Activated CD4-positive, alpha-beta T cell treated with anti-CD3 and anti-CD28 coated beads, Interleukin-2, amount 50 U/mL, for 16 hours (primary cell): ENCODE measurements at regions not wholly inside any gene's neighbourhood (a gene's known extent, or its start where the extent isn't known, plus 50 kb on each side); places are given as distances from the start of the nearest gene placed in this dataset.

ENCODE experiments used
- DNase-seq: peaks from one replicate; pipeline ENCODE4 v3.0.0-alpha.2; 2020

- DNase-seq = no peak
These were observed 96.2 kb downstream of the EMX2 start for GRCh38 chr10:117638664-117639200.

- DNase-seq = no peak
These were observed 97.9 kb downstream of the EMX2 start for GRCh38 chr10:117640406-117640805.

- no peak for DNase-seq
These were observed 104.2 kb downstream of the EMX2 start for GRCh38 chr10:117646718-117647117.

GRCh38 chr10:117647306-117647705 is 104.8 kb downstream of the EMX2 start:
- no peak for DNase-seq

- DNase-seq = no peak
These were observed 108.6 kb downstream of the EMX2 start for GRCh38 chr10:117651121-117651520.

GRCh38 chr10:117652228-117653169 is 110.0 kb downstream of the EMX2 start:
- peak; percentile 14 for DNase-seq

GRCh38 chr10:117653170-117653515 is 110.6 kb downstream of the EMX2 start:
- peak; percentile 93 for DNase-seq

GRCh38 chr10:117654105-117654504 is 111.6 kb downstream of the EMX2 start:
- peak; percentile 24 for DNase-seq

- DNase-seq = peak; percentile 37
These were observed 114.1 kb downstream of the EMX2 start for GRCh38 chr10:117656385-117657367.

- no peak for DNase-seq
These were observed 118.8 kb downstream of the EMX2 start for GRCh38 chr10:117661316-117661715.

- DNase-seq = no peak
These were observed 119.6 kb downstream of the EMX2 start for GRCh38 chr10:117662126-117662525.

- DNase-seq = no peak
These were observed 120.4 kb downstream of the EMX2 start for GRCh38 chr10:117662751-117663540.

GRCh38 chr10:117663750-117664149 is 121.2 kb downstream of the EMX2 start:
- DNase-seq = peak; percentile 75

GRCh38 chr10:117664288-117664687 is 121.7 kb downstream of the EMX2 start:
- no peak for DNase-seq

- no peak for DNase-seq
These were observed 123.6 kb downstream of the EMX2 start for GRCh38 chr10:117666166-117666565.

GRCh38 chr10:117666965-117667364 is 124.4 kb downstream of the EMX2 start:
- no peak for DNase-seq

- DNase-seq = no peak
These were observed 125.3 kb downstream of the EMX2 start for GRCh38 chr10:117667831-117668230.

GRCh38 chr10:117668327-117669008 is 125.9 kb downstream of the EMX2 start:
- no peak for DNase-seq

- no peak for DNase-seq
These were observed 126.6 kb downstream of the EMX2 start for GRCh38 chr10:117669122-117669521.

- DNase-seq = no peak
These were observed 127.8 kb downstream of the EMX2 start for GRCh38 chr10:117670116-117670904.
